CD14-positive monocyte (primary cell): ENCODE measurements at regions not wholly inside any gene's neighbourhood (a gene's known extent, or its start where the extent isn't known, plus 50 kb on each side); places are given as distances from the start of the nearest gene placed in this dataset.

ENCODE experiments used
- DNase-seq, 3 donors: peaks; one replicate each; pipeline ENCODE4 v3.0.0-alpha.2; 2011 to 2022
- H2AFZ ChIP-seq: 2 replicates; pipeline ENCODE4 v1.6.0; 2012; ENCODE audit warnings: mild to moderate bottlenecking, low read depth, low read length, inconsistent platforms; ENCODE audit not compliant: insufficient read depth, poor library complexity, severe bottlenecking
- H3K27ac ChIP-seq, 2 donors: 1 replicate in 1 of 2; 2 replicates in 1 of 2; pipeline ENCODE4 v1.5.1; 2012 to 2013; ENCODE audit warnings: low read length in 2 of 2, control low read depth in 1 of 2, inconsistent platforms in 1 of 2, low read depth in 1 of 2, mild to moderate bottlenecking in 1 of 2
- H3K27me3 ChIP-seq, 2 donors: one replicate each; pipeline versions ENCODE4 v1.6.0 to v1.6.1; 2011 to 2013; ENCODE audit warnings: low read length in 2 of 2; ENCODE audit not compliant: control insufficient read depth in 2 of 2, insufficient read depth in 2 of 2
- H3K36me3 ChIP-seq, 2 donors: replicated peaks in 1 of 2; 1 replicate in 1 of 2; 2 replicates in 1 of 2; pipeline versions ENCODE4 v1.5.1 to v1.6.1; 2012 to 2013; ENCODE audit warnings: low read length in 2 of 2, control low read depth in 1 of 2, inconsistent platforms in 1 of 2, mild to moderate bottlenecking in 1 of 2; ENCODE audit not compliant: insufficient read depth in 2 of 2, control insufficient read depth in 1 of 2
- H3K4me1 ChIP-seq, 2 donors: 1 replicate in 1 of 2; 2 replicates in 1 of 2; pipeline versions ENCODE4 v1.5.1 to v1.6.1; 2012 to 2013; ENCODE audit warnings: low read length in 2 of 2, control low read depth in 1 of 2, inconsistent platforms in 1 of 2, mild to moderate bottlenecking in 1 of 2, moderate library complexity in 1 of 2; ENCODE audit not compliant: insufficient read depth in 2 of 2, control insufficient read depth in 1 of 2
- H3K4me2 ChIP-seq: replicated peaks from 2 replicates; pipeline ENCODE3; 2012; ENCODE audit warnings: low read length, moderate library complexity, mild to moderate bottlenecking; ENCODE audit not compliant: poor library complexity, severe bottlenecking; ENCODE audit errors: extremely low read depth
- H3K4me3 ChIP-seq, 3 experiments: fragments of 200-600 bp in 1 of 3; sonication (generic) in 1 of 3; replicated peaks in 1 of 3; 1 replicate in 2 of 3; 2 replicates in 1 of 3; pipeline ENCODE4 v1.5.1; 2011 to 2013; ENCODE audit warnings: low read length in 3 of 3, mild to moderate bottlenecking in 3 of 3, control low read depth in 2 of 3, low read depth in 2 of 3, inconsistent platforms in 1 of 3, moderate library complexity in 1 of 3
- H3K79me2 ChIP-seq: 2 replicates; pipeline ENCODE4 v1.6.0; 2012; ENCODE audit warnings: mild to moderate bottlenecking, control low read depth, inconsistent platforms, low read length, moderate library complexity; ENCODE audit not compliant: insufficient read depth
- H3K9ac ChIP-seq: 2 replicates; pipeline ENCODE4 v1.6.0; 2017; ENCODE audit warnings: low read length, mild to moderate bottlenecking; ENCODE audit not compliant: insufficient read depth, poor library complexity, severe bottlenecking
- H3K9me3 ChIP-seq, 2 donors: replicated peaks in 1 of 2; 1 replicate in 1 of 2; 2 replicates in 1 of 2; pipeline versions ENCODE4 v1.5.1 to v1.6.1; 2012 to 2013; ENCODE audit warnings: low read length in 2 of 2, control low read depth in 1 of 2; ENCODE audit not compliant: control insufficient read depth in 1 of 2, insufficient read depth in 1 of 2
- H4K20me1 ChIP-seq: 2 replicates; pipeline ENCODE4 v1.6.0; 2012; ENCODE audit warnings: mild to moderate bottlenecking, low read length, control low read depth, moderate library complexity; ENCODE audit not compliant: insufficient read depth
- H3K27ac Mint-ChIP-seq, 7 donors: one replicate each; pipeline ENCODE4 v1.8.0; 2020; ENCODE audit warnings: mild to moderate bottlenecking in 7 of 7, mixed read lengths in 7 of 7, moderate library complexity in 6 of 7, inconsistent platforms in 2 of 7
- H3K27me3 Mint-ChIP-seq, 3 donors: one replicate each; pipeline ENCODE4 v1.8.0; 2021 to 2022; ENCODE audit warnings: low read depth in 3 of 3, mild to moderate bottlenecking in 3 of 3, mixed read lengths in 3 of 3, moderate library complexity in 3 of 3, inconsistent platforms in 1 of 3
- H3K36me3 Mint-ChIP-seq, 2 donors: one replicate each; pipeline ENCODE4 v1.8.0; 2020; ENCODE audit warnings: mixed read lengths in 2 of 2, inconsistent platforms in 1 of 2, mild to moderate bottlenecking in 1 of 2
- H3K4me1 Mint-ChIP-seq: one replicate; pipeline ENCODE4 v1.8.0; 2020; ENCODE audit warnings: mild to moderate bottlenecking, mixed read lengths
- H3K4me3 Mint-ChIP-seq, 2 donors: one replicate each; pipeline ENCODE4 v1.8.0; 2020; ENCODE audit warnings: mild to moderate bottlenecking in 2 of 2, mixed read lengths in 2 of 2, moderate library complexity in 1 of 2
- H3K9me3 Mint-ChIP-seq, 7 donors: one replicate each; pipeline ENCODE4 v1.8.0; 2020 to 2022; ENCODE audit warnings: mixed read lengths in 7 of 7, mild to moderate bottlenecking in 6 of 7, moderate library complexity in 6 of 7, inconsistent platforms in 2 of 7
- CTCF ChIP-seq: fragments of 200-600 bp; IDR thresholded peaks from one replicate; pipeline ENCODE4 v1.8.0; 2022; ENCODE audit warnings: antibody characterized with exemption, mild to moderate bottlenecking
- WGBS: methylation state at CpG from one replicate; pipeline ENCODE4 v1.1.5; 2013; ENCODE audit warnings: missing lambda C conversion rate; ENCODE audit not compliant: insufficient coverage; 5-methylcytosine and 5-hydroxymethylcytosine counted together
- intact Hi-C, 2 donors: fragments of 100-400 bp; cut with micrococcal nuclease; formaldehyde crosslinking; loops; one replicate each; pipeline versions ENCODE4 v1.15.0 to v1.15.1; 2023

- Mint-ChIP-seq H3K4me3 (no peak overlapping the region), H3K36me3 (no peaks in the 10 kb centered on the region), H3K27me3 (no peaks in the 10 kb centered on the region), H3K27ac (no peak overlapping the region), H3K4me1 (no peaks in the 10 kb centered on the region), H3K9me3 (peaks cover 0 to 19% (median 3%) of the 10 kb centered on the region in 7 donors)
- H3K27me3 ChIP-seq = no peaks in the 10 kb centered on the region
- no peak overlapping the region for H3K4me2 ChIP-seq
- H3K9ac ChIP-seq = no peak overlapping the region
- intact Hi-C loops = no loop called here
- H3K4me3 ChIP-seq = no peak overlapping the region
- no peak overlapping the region for H2AFZ ChIP-seq
- no peak for DNase-seq
- WGBS = 45% methylated on average over 2 of the region's 3 CpGs
- no peak overlapping the region for H3K27ac ChIP-seq
- peaks cover 0 to 8% of the 10 kb centered on the region in 2 donors for H3K9me3 ChIP-seq
- H4K20me1 ChIP-seq = no peaks in the 10 kb centered on the region
- no peaks in the 10 kb centered on the region for H3K36me3 ChIP-seq
- no peak for TF ChIP-seq CTCF
- H3K79me2 ChIP-seq = no peaks in the 10 kb centered on the region
- no peaks in the 10 kb centered on the region for H3K4me1 ChIP-seq
These were observed 145.1 kb upstream of the FKBP1C start for GRCh38 chr6:63066055-63066704.

GRCh38 chr6:63094947-63095346 lies 116.3 kb upstream of the FKBP1C start:
- no peaks in the 10 kb centered on the region for H3K79me2 ChIP-seq
- no peak overlapping the region for H3K27ac ChIP-seq
- Mint-ChIP-seq H3K27me3 (peaks cover 0 to 2% (median 0%) of the 10 kb centered on the region in 3 donors), H3K9me3 (peaks cover 0 to 7% (median 2%) of the 10 kb centered on the region in 7 donors), H3K4me3 (no peak overlapping the region), H3K36me3 (no peaks in the 10 kb centered on the region), H3K27ac (no peak overlapping the region), H3K4me1 (no peaks in the 10 kb centered on the region)
- no peaks in the 10 kb centered on the region for H3K9me3 ChIP-seq
- WGBS = 100% methylated on average over 2 of the region's 6 CpGs
- DNase-seq = no peak
- no peak overlapping the region for H3K4me3 ChIP-seq
- no peaks in the 10 kb centered on the region for H4K20me1 ChIP-seq
- H3K4me2 ChIP-seq = no peak overlapping the region
- no peak for TF ChIP-seq CTCF
- H2AFZ ChIP-seq = no peak overlapping the region
- no peaks in the 10 kb centered on the region for H3K27me3 ChIP-seq
- H3K9ac ChIP-seq = no peak overlapping the region
- intact Hi-C loops = no loop called here
- no peaks in the 10 kb centered on the region for H3K4me1 ChIP-seq
- no peaks in the 10 kb centered on the region for H3K36me3 ChIP-seq
